AG09309 (cell line): ENCODE measurements at regions not wholly inside any gene's neighbourhood (a gene's known extent, or its start where the extent isn't known, plus 50 kb on each side); places are given as distances from the start of the nearest gene placed in this dataset.

Source experiments
- DNase-seq: peaks from one replicate; pipeline ENCODE4 v3.0.0-alpha.2; 2010; ENCODE audit warnings: low read depth
- H3K4me3 ChIP-seq: 2 replicates; pipeline ENCODE4 v1.5.1; 2011; ENCODE audit warnings: mild to moderate bottlenecking, low read depth, low read length, moderate library complexity; ENCODE audit not compliant: control insufficient read depth
- CTCF ChIP-seq: IDR thresholded peaks from 2 replicates; pipeline ENCODE4 v1.5.1; 2011; ENCODE audit warnings: mild to moderate bottlenecking, low read depth, low read length, inconsistent platforms; ENCODE audit not compliant: insufficient read depth, control insufficient read depth; ENCODE audit errors: missing control alignments

- no peak for TF ChIP-seq CTCF
- no peak overlapping the region for H3K4me3 ChIP-seq
- DNase-seq = no peak
Observed at GRCh38 chr2:242054881-242055801, 185.6 kb downstream of the RTP5 start.

- H3K4me3 ChIP-seq = no peak overlapping the region
- DNase-seq = no peak
- TF ChIP-seq CTCF = no peak
Observed at GRCh38 chr2:242056026-242056425, 186.5 kb downstream of the RTP5 start.

GRCh38 chr2:242056785-242057184 is 187.3 kb downstream of the RTP5 start:
- no peak for DNase-seq
- TF ChIP-seq CTCF = no peak
- no peak overlapping the region for H3K4me3 ChIP-seq

- H3K4me3 ChIP-seq = no peak overlapping the region
- DNase-seq = no peak
- TF ChIP-seq CTCF = no peak
Observed at GRCh38 chr2:242057379-242058040, 188.0 kb downstream of the RTP5 start.

- H3K4me3 ChIP-seq = no peak overlapping the region
- no peak for DNase-seq
- no peak for TF ChIP-seq CTCF
Observed at GRCh38 chr2:242058116-242058680, 188.7 kb downstream of the RTP5 start.

- no peak for TF ChIP-seq CTCF
- no peak overlapping the region for H3K4me3 ChIP-seq
- DNase-seq = no peak
Observed at GRCh38 chr2:242059566-242059965, 190.0 kb downstream of the RTP5 start.
